ENCODE measurements at regions not wholly inside any gene's neighbourhood (a gene's known extent, or its start where the extent isn't known, plus 50 kb on each side); places are given as distances from the start of the nearest gene placed in this dataset.

GRCh38 chr13:40458720-40458990, 207.8 kb downstream of the FOXO1 start:
- no peak for TF ChIP-seq FOXJ3 (CRISPR knock-in tag; IDR thresholded peaks at IDR 0.05; ENCODE audit: borderline replicate concordance)
- TF ChIP-seq MLX (CRISPR knock-in tag; IDR thresholded peaks at IDR 0.05), result no peak
- TF ChIP-seq CTCF (IDR thresholded peaks at IDR 0.05), result no peak
